DOHH2 (cell line): ENCODE measurements at regions not wholly inside any gene's neighbourhood (a gene's known extent, or its start where the extent isn't known, plus 50 kb on each side); places are given as distances from the start of the nearest gene placed in this dataset.

Experiments used
- CTCF ChIP-seq: fragments of 200-600 bp; sonication (generic); IDR thresholded peaks from one replicate; pipeline ENCODE4 v1.5.1; 2014; ENCODE audit warnings: antibody characterized with exemption, mild to moderate bottlenecking, low read depth, low read length; ENCODE audit not compliant: poor library complexity, severe bottlenecking
- EZH2phosphoT487 ChIP-seq: fragments of 200-600 bp; sonication (generic); IDR thresholded peaks from 2 replicates; pipeline ENCODE4 v1.6.1; 2017; ENCODE audit warnings: borderline replicate concordance, mild to moderate bottlenecking, antibody characterized with exemption, low read length, moderate library complexity, mixed read lengths

GRCh38 chr12:46430340-46430948, 57.9 kb upstream of the SLC38A2 start:
- TF ChIP-seq EZH2phosphoT487 (no peak), CTCF (no peak)
